Uterus (tissue), 3 donors: ENCODE measurements at regions not wholly inside any gene's neighbourhood (a gene's known extent, or its start where the extent isn't known, plus 50 kb on each side); places are given as distances from the start of the nearest gene placed in this dataset.

Experiments
- DNase-seq, 2 donors: peaks; one replicate each; pipeline ENCODE4 v3.0.0-alpha.2; 2019 to 2020
- H3K27ac ChIP-seq, 2 donors: fragments of 200-600 bp; sonication (generic); 1 replicate in 1 of 2; 2 replicates in 1 of 2; pipeline ENCODE4 v1.5.1; 2016 to 2018
- H3K27me3 ChIP-seq, 2 donors: fragments of 200-600 bp; sonication (generic); one replicate each; pipeline ENCODE4 v1.5.1; 2018 to 2019; ENCODE audit warnings: control low read depth in 1 of 2
- H3K36me3 ChIP-seq, 2 donors: fragments of 200-600 bp; sonication (generic); one replicate each; pipeline ENCODE4 v1.5.1; 2019; ENCODE audit warnings: control low read depth in 1 of 2
- H3K4me1 ChIP-seq, 2 donors: fragments of 200-600 bp; sonication (generic); one replicate each; pipeline ENCODE4 v1.5.1; 2018 to 2019; ENCODE audit warnings: control low read depth in 1 of 2
- H3K4me3 ChIP-seq, 2 donors: fragments of 200-600 bp; sonication (generic); 1 replicate in 1 of 2; 2 replicates in 1 of 2; pipeline ENCODE4 v1.5.1; 2018 to 2019; ENCODE audit warnings: mild to moderate bottlenecking in 1 of 2
- H3K9me3 ChIP-seq, 2 donors: fragments of 200-600 bp; sonication (generic); one replicate each; pipeline ENCODE4 v1.5.1; 2019; ENCODE audit warnings: control low read depth in 1 of 2
- POLR2A ChIP-seq, 2 donors: fragments of 450-650 bp; IDR thresholded peaks; one replicate each; pipeline ENCODE4 v1.6.1; 2016; ENCODE audit warnings: antibody characterized with exemption in 2 of 2, mild to moderate bottlenecking in 1 of 2, moderate library complexity in 1 of 2
- intact Hi-C: fragments of 100-400 bp; cut with DNase I; formaldehyde crosslinking; loops from one replicate; pipeline ENCODE4 v1.15.1; 2023; ENCODE audit warnings: low total_unique reads
- TF ChIP-seq, protein P1 (sequence below), 4 experiments: fragments of 200-600 bp in 2 of 4; fragments of 450-650 bp in 2 of 4; sonication (generic) in 2 of 4; IDR thresholded peaks; one replicate each; pipeline ENCODE4 v1.5.1; 2016 to 2019; ENCODE audit warnings: antibody characterized with exemption in 4 of 4, mild to moderate bottlenecking in 2 of 4, moderate library complexity in 1 of 4
- donor health status: DM: yes; HTN: yes; CAD: no.

- no peak overlapping the region for H3K4me3 ChIP-seq
- no peaks in the 10 kb centered on the region for H3K27me3 ChIP-seq
- no peaks in the 10 kb centered on the region for H3K4me1 ChIP-seq
- no peaks in the 10 kb centered on the region for H3K9me3 ChIP-seq
- DNase-seq: no peak
- intact Hi-C loops: no loop called here
- H3K36me3 ChIP-seq: no peaks in the 10 kb centered on the region
- H3K27ac ChIP-seq: no peak overlapping the region
- no peak for TF ChIP-seq POLR2A (IDR thresholded peaks at IDR 0.05)
- TF ChIP-seq, protein P1, sequence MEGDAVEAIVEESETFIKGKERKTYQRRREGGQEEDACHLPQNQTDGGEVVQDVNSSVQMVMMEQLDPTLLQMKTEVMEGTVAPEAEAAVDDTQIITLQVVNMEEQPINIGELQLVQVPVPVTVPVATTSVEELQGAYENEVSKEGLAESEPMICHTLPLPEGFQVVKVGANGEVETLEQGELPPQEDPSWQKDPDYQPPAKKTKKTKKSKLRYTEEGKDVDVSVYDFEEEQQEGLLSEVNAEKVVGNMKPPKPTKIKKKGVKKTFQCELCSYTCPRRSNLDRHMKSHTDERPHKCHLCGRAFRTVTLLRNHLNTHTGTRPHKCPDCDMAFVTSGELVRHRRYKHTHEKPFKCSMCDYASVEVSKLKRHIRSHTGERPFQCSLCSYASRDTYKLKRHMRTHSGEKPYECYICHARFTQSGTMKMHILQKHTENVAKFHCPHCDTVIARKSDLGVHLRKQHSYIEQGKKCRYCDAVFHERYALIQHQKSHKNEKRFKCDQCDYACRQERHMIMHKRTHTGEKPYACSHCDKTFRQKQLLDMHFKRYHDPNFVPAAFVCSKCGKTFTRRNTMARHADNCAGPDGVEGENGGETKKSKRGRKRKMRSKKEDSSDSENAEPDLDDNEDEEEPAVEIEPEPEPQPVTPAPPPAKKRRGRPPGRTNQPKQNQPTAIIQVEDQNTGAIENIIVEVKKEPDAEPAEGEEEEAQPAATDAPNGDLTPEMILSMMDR (IDR thresholded peaks at IDR 0.05): no peak
These were observed 122.6 kb downstream of the OLIG3 start for GRCh38 chr6:137371634-137372016.

DNA sequence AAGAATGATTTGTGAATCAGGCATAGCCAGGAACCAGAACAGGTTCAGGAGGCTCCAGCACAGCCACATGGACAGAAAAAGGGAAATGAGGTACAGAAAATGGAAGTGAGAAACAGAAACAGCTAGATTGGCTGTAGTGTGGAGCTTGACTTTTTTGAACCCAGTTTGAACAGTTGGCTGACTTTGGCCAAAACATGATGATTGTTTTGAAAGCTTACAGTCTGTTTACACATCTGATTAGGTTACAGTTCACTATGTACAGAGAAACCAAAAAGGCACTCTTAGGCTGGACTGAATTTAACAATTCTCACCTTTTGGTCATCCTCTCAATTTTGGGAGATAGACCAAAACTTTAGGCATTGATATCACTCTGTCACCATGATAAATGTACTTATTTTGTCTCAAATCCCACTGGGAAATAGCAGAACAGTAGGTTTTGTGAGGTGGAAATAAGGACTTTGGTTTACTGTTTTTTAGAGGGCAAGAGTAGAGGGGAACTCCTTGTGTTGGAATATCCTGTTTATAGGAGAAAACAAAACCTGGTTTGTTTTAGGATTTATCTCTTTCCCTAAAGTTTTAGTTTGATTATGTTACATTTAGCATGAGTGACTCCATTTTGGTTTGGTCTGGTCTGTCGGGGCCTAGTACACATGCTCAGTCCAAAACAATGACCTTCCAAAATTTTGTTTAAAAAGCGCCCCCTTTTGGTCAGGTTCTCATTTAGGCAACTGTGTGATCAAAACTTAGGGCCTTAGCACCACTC lies 123.1 kb downstream of the OLIG3 start:
- TF ChIP-seq, protein P1 (IDR thresholded peaks at IDR 0.05): no peak
- TF ChIP-seq POLR2A (IDR thresholded peaks at IDR 0.05): no peak
- DNase-seq: no peak
- no peaks in the 10 kb centered on the region for H3K36me3 ChIP-seq
- no peak overlapping the region for H3K4me3 ChIP-seq
- H3K9me3 ChIP-seq: no peaks in the 10 kb centered on the region
- no peaks in the 10 kb centered on the region for H3K27me3 ChIP-seq
- H3K27ac ChIP-seq: no peak overlapping the region
- intact Hi-C loops: no loop called here
- H3K4me1 ChIP-seq: no peaks in the 10 kb centered on the region

DNA sequence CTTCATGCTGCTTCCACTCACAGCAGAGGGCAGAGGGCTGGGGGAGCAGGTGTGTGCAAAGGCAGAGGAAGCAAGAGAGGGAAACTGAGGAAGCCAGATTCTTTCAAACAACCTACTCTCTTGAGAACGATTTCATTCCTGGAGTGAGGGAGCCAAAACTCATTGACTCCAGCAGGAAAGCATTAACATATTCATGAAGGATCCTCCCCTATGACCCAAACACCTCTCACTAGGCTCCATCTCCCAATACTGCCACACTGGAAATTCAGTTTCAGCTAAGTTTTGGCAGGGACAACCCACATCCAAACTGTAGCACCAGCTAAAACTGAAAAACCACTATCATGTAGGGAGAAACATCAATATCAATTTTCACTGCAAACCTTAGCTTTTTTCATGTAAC lies 125.1 kb downstream of the OLIG3 start:
- no peak for TF ChIP-seq POLR2A (IDR thresholded peaks at IDR 0.05)
- TF ChIP-seq, protein P1 (IDR thresholded peaks at IDR 0.05): no peak
- H3K36me3 ChIP-seq: no peaks in the 10 kb centered on the region
- no peaks in the 10 kb centered on the region for H3K9me3 ChIP-seq
- H3K27ac ChIP-seq: no peak overlapping the region
- no peak overlapping the region for H3K4me3 ChIP-seq
- DNase-seq: no peak
- H3K27me3 ChIP-seq: no peaks in the 10 kb centered on the region
- no peaks in the 10 kb centered on the region for H3K4me1 ChIP-seq
- intact Hi-C loops: no loop called here

DNA sequence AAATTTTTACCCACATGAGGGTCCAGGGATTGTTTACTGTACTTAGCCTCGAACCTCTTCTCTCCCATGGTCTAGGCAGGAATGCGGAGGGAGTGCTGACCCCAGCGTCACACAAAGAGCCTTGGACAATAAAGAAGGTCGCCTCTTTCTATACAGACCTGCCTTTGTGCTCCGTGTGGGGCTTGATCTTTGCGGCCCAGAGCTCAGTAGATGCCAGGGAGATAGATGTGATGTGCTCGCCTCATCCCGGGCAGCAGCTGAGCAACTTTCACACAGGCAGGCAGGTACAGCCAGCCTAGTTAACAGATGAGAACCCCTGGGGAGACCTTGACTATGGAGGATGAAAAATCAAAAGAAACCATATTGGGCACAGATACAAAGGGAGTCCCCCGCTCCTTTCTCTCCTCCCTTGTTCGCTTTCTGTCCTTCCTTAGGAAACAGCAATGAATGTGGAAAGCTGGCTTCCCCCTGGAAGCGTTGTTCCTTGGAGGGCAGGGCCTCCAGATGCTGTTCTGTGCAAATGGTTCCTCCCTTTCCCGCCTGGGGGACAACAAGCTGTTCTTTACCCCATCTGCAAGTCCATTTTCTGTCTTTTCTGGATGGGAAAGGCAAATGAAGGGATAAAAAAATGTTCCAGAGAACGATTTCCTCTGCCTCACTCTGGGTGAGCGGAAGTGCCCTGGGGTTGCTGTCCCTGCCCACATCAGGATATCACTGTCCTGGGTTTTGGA lies 128.3 kb downstream of the OLIG3 start:
- Histone ChIP-seq H3K9me3 (no peaks in the 10 kb centered on the region), H3K27me3 (no peaks in the 10 kb centered on the region), H3K27ac (no peak overlapping the region), H3K4me3 (no peak overlapping the region), H3K4me1 (no peaks in the 10 kb centered on the region), H3K36me3 (no peaks in the 10 kb centered on the region)
- TF ChIP-seq POLR2A (IDR thresholded peaks at IDR 0.05): no peak
- TF ChIP-seq, protein P1 (IDR thresholded peaks at IDR 0.05): no peak
- no peak for DNase-seq
- intact Hi-C loops: no loop called here

DNA sequence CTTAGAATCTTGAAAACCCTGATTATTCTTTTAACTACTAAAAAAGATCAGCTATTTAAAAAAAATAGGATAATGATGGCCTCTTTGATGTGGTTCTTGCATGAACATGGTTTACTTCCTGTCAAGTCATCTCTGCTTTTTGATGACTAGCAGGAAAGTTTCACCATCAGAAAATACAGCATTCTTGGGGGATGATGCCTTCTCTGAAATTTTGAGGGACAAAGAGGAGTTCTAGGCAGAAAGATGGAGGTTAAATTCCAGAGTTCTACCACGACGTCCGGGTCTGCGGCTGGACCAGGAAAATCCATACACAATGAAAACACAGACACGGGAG lies 130.4 kb downstream of the OLIG3 start:
- H3K4me1 ChIP-seq: no peaks in the 10 kb centered on the region
- no peak for DNase-seq
- H3K9me3 ChIP-seq: no peaks in the 10 kb centered on the region
- no peaks in the 10 kb centered on the region for H3K36me3 ChIP-seq
- TF ChIP-seq, protein P1 (IDR thresholded peaks at IDR 0.05): no peak
- TF ChIP-seq POLR2A (IDR thresholded peaks at IDR 0.05): no peak
- intact Hi-C loops: no loop called here
- no peaks in the 10 kb centered on the region for H3K27me3 ChIP-seq
- no peak overlapping the region for H3K27ac ChIP-seq
- H3K4me3 ChIP-seq: no peak overlapping the region
